GM10248 (cell line): ENCODE measurements at regions not wholly inside any gene's neighbourhood (a gene's known extent, or its start where the extent isn't known, plus 50 kb on each side); places are given as distances from the start of the nearest gene placed in this dataset.

Source experiments
- CTCF ChIA-PET: fragments of 300-600 bp; sonication (Branson Sonifier 250); formaldehyde crosslinking; extraction: SDS; loops from one replicate; lab custom pipeline; 2021; ENCODE audit warnings: antibody characterized with exemption; lab: Yijun Ruan, JAX
- POLR2A ChIA-PET: fragments of 350-650 bp; sonication (Branson Sonifier 250); formaldehyde crosslinking; extraction: SDS; loops from one replicate; lab custom pipeline; 2020; ENCODE audit warnings: antibody characterized with exemption; lab: Yijun Ruan, JAX
- DNase-seq: peaks from one replicate; pipeline ENCODE4 v3.0.0; 2012; ENCODE audit errors: extremely low spot score
- TF ChIP-seq, protein P1 (sequence below): IDR thresholded peaks from 2 replicates; pipeline ENCODE4 v1.5.1; 2012; ENCODE audit warnings: mild to moderate bottlenecking, low read depth; ENCODE audit errors: extremely low read depth, missing control alignments, control extremely low read depth

- TF ChIP-seq, protein P1, sequence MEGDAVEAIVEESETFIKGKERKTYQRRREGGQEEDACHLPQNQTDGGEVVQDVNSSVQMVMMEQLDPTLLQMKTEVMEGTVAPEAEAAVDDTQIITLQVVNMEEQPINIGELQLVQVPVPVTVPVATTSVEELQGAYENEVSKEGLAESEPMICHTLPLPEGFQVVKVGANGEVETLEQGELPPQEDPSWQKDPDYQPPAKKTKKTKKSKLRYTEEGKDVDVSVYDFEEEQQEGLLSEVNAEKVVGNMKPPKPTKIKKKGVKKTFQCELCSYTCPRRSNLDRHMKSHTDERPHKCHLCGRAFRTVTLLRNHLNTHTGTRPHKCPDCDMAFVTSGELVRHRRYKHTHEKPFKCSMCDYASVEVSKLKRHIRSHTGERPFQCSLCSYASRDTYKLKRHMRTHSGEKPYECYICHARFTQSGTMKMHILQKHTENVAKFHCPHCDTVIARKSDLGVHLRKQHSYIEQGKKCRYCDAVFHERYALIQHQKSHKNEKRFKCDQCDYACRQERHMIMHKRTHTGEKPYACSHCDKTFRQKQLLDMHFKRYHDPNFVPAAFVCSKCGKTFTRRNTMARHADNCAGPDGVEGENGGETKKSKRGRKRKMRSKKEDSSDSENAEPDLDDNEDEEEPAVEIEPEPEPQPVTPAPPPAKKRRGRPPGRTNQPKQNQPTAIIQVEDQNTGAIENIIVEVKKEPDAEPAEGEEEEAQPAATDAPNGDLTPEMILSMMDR: no peak
- CTCF ChIA-PET: no interaction called here
- POLR2A ChIA-PET: no interaction called here
- DNase-seq: no peak
Observed at GRCh38 chr20:55919319-55919718, 86.0 kb downstream of the CBLN4 start.

GRCh38 chr20:55918471-55918870, 86.8 kb downstream of the CBLN4 start:
- POLR2A ChIA-PET: no interaction called here
- CTCF ChIA-PET: no interaction called here
- TF ChIP-seq, protein P1: no peak
- DNase-seq: no peak

DNA sequence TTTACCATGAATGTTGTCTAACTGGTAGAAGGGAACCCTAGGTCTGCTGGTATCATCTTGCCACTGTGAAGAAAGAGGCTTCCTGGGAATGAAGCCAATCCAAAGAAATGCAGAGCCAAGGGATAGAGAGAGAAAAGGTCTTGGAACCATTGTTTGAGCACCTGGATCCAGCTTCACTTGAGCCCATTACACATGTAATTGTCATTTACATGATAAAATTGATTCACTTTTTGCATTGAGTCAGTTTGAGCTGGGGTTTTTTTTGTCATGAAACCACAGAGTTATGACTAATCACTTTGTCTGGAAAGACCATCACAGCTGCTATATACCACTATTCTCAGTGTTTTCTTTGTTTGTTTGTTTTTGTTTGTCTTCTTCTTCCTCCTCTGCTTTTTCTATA, 112.3 kb downstream of the CBLN4 start:
- ChIA-PET POLR2A (no interaction called here), CTCF (interaction anchor here (1.5 kb wide), 1 partner anchor 40 kb away, joined by 3 read pairs; no protein-coding TSS in a partner anchor)
- no peak for DNase-seq
- TF ChIP-seq, protein P1: no peak

DNA sequence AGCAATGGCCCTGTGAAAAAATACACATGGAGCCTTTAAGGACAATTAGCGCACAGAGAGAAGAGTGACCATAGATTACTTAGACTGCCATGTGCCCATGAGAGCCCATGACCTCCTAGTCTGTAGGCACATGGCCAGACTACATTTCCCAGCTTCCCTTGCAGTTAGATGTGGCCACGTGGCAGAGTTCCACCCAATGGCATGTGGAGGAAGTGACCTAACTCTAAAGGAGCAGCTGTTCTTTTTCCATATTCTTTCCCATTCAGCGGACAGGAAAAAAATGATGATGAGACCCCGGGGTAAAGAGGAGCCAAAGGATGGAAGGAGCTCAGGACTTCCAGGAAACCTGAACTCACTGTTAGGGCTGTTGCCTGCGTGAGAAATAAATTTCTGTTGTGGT, 116.6 kb downstream of the CBLN4 start:
- no peak for DNase-seq
- TF ChIP-seq, protein P1: no peak
- CTCF ChIA-PET: no interaction called here
- POLR2A ChIA-PET: no interaction called here

- ChIA-PET CTCF (no interaction called here), POLR2A (no interaction called here)
- DNase-seq: no peak
- TF ChIP-seq, protein P1: no peak
Observed at GRCh38 chr20:55882910-55883309, 122.4 kb downstream of the CBLN4 start.

- POLR2A ChIA-PET: no interaction called here
Observed at GRCh38 chr20:55882286-55882685, 123.0 kb downstream of the CBLN4 start.

DNA sequence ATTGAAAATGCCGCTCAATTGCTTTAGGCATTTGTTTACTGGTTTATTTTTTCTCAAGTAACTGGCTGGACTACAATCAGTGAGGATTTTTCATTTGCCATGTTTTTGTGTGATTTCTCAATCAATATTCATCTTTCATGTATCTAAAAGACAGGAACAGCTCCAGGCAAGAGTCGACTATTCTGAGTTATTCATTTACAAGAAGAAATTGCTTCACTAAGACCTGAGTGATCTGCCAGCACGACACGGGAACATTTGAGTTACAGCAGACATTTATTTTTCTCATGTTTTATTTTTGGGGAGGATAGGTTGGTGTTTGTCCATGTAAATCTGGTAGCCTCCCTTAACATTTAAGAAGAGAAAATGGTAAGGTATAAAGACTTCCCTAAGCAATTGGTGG, 124.1 kb downstream of the CBLN4 start:
- DNase-seq: no peak
- TF ChIP-seq, protein P1: no peak
- ChIA-PET POLR2A (no interaction called here), CTCF (no interaction called here)

More at GRCh38 chr20:55882286-55882685, 123.0 kb downstream of the CBLN4 start:
- no peak for DNase-seq
- TF ChIP-seq, protein P1: no peak
- CTCF ChIA-PET: no interaction called here
